H9 (cell line): ENCODE measurements at regions not wholly inside any gene's neighbourhood (a gene's known extent, or its start where the extent isn't known, plus 50 kb on each side); places are given as distances from the start of the nearest gene placed in this dataset.

Source experiments
- DNase-seq: peaks from one replicate; pipeline ENCODE4 v3.0.0-alpha.2; 2017
- H2AFZ ChIP-seq: one replicate; pipeline ENCODE4 v1.6.1; 2013; ENCODE audit warnings: mild to moderate bottlenecking, low read length, control low read depth, moderate library complexity
- H2AK5ac ChIP-seq: 2 replicates; pipeline ENCODE4 v1.6.1; 2013; ENCODE audit warnings: low read length, control low read depth, mixed read lengths; ENCODE audit not compliant: insufficient read length
- H2BK120ac ChIP-seq: one replicate; pipeline ENCODE4 v1.6.1; 2013; ENCODE audit warnings: low read depth, mild to moderate bottlenecking, low read length, control low read depth, inconsistent platforms; ENCODE audit not compliant: poor library complexity, severe bottlenecking
- H2BK12ac ChIP-seq: 2 replicates; pipeline ENCODE4 v1.6.1; 2013; ENCODE audit warnings: low read length, control low read depth, mixed read lengths, low read depth; ENCODE audit not compliant: insufficient read length
- H2BK15ac ChIP-seq: 2 replicates; pipeline ENCODE4 v1.6.1; 2013; ENCODE audit warnings: low read depth, low read length, control low read depth
- H2BK20ac ChIP-seq: one replicate; pipeline ENCODE4 v1.6.1; 2013; ENCODE audit warnings: low read depth, mild to moderate bottlenecking, low read length, control low read depth, inconsistent platforms; ENCODE audit not compliant: poor library complexity, severe bottlenecking
- H2BK5ac ChIP-seq: 2 replicates; pipeline ENCODE4 v1.6.1; 2013; ENCODE audit warnings: low read length, control low read depth, mixed read lengths; ENCODE audit not compliant: insufficient read length
- H3K14ac ChIP-seq: 2 replicates; pipeline ENCODE4 v1.6.1; 2013; ENCODE audit warnings: low read length, control low read depth; ENCODE audit not compliant: insufficient read depth
- H3K18ac ChIP-seq: 2 replicates; pipeline ENCODE4 v1.6.1; 2013; ENCODE audit warnings: low read depth, mild to moderate bottlenecking, mixed read lengths, low read length, control low read depth; ENCODE audit not compliant: insufficient read length
- H3K23ac ChIP-seq: 2 replicates; pipeline ENCODE4 v1.6.1; 2013; ENCODE audit warnings: low read length, control low read depth, mixed read lengths, low read depth; ENCODE audit not compliant: insufficient read length
- H3K23me2 ChIP-seq: 2 replicates; pipeline ENCODE4 v1.6.1; 2013; ENCODE audit warnings: low read depth, mild to moderate bottlenecking, mixed read lengths, low read length, control low read depth; ENCODE audit not compliant: insufficient read length, poor library complexity, severe bottlenecking
- H3K27ac ChIP-seq: 2 replicates; pipeline ENCODE4 v1.5.1; 2013; ENCODE audit warnings: low read length, control low read depth, mixed read lengths, low read depth; ENCODE audit not compliant: insufficient read length
- H3K27me3 ChIP-seq: 2 replicates; pipeline ENCODE4 v1.6.1; 2013; ENCODE audit warnings: low read length, control low read depth, inconsistent platforms; ENCODE audit not compliant: insufficient read depth
- H3K4ac ChIP-seq: 2 replicates; pipeline ENCODE4 v1.6.1; 2013; ENCODE audit warnings: low read depth, mild to moderate bottlenecking, control low read depth, inconsistent platforms, low read length, moderate library complexity
- H3K4me1 ChIP-seq: 2 replicates; pipeline ENCODE4 v1.6.1; 2013; ENCODE audit warnings: low read length, control low read depth, inconsistent platforms; ENCODE audit not compliant: insufficient read depth
- H3K4me2 ChIP-seq: 2 replicates; pipeline ENCODE4 v1.6.1; 2013; ENCODE audit warnings: low read length, control low read depth, mixed read lengths; ENCODE audit not compliant: insufficient read length, insufficient read depth
- H3K56ac ChIP-seq: 2 replicates; pipeline ENCODE4 v1.6.1; 2013; ENCODE audit warnings: low read depth, mild to moderate bottlenecking, mixed read lengths, low read length, control low read depth; ENCODE audit not compliant: insufficient read length
- H3K79me1 ChIP-seq: 2 replicates; pipeline ENCODE4 v1.6.1; 2013; ENCODE audit warnings: low read depth, mild to moderate bottlenecking, moderate library complexity, low read length, control low read depth, inconsistent platforms; ENCODE audit not compliant: insufficient read depth, poor library complexity, severe bottlenecking
- H3K79me2 ChIP-seq: 2 replicates; pipeline ENCODE4 v1.6.1; 2013; ENCODE audit warnings: low read length, control low read depth, inconsistent platforms; ENCODE audit not compliant: insufficient read depth
- H3K9ac ChIP-seq: 2 replicates; pipeline ENCODE4 v1.6.1; 2013; ENCODE audit warnings: low read length, control low read depth, mixed read lengths; ENCODE audit not compliant: insufficient read length; ENCODE audit errors: extremely low read depth
- H3K9me3 ChIP-seq: one replicate; pipeline ENCODE4 v1.6.1; 2013; ENCODE audit warnings: low read depth, low read length, inconsistent platforms; ENCODE audit not compliant: control insufficient read depth
- H3T11ph ChIP-seq: one replicate; pipeline ENCODE4 v1.6.1; 2013; ENCODE audit warnings: mild to moderate bottlenecking, low read length, control low read depth, inconsistent platforms
- H4K20me1 ChIP-seq: one replicate; pipeline ENCODE4 v1.6.1; 2013; ENCODE audit not compliant: control insufficient read depth, insufficient read length, insufficient read depth
- H4K5ac ChIP-seq: 2 replicates; pipeline ENCODE4 v1.6.1; 2013; ENCODE audit warnings: low read depth, mild to moderate bottlenecking, mixed read lengths, low read length, control low read depth; ENCODE audit not compliant: insufficient read length
- H4K8ac ChIP-seq: replicated peaks from 2 replicates; pipeline ENCODE4 v1.6.1; 2013; ENCODE audit warnings: low read length, control low read depth, mixed read lengths, low read depth; ENCODE audit not compliant: insufficient read length
- H4K91ac ChIP-seq: 2 replicates; pipeline ENCODE4 v1.6.1; 2013; ENCODE audit warnings: low read depth, mild to moderate bottlenecking, moderate library complexity, mixed read lengths, low read length, control low read depth; ENCODE audit not compliant: insufficient read length
- H3K27ac Mint-ChIP-seq, 3 experiments: 2 replicates in 2 of 3; 3 replicates in 1 of 3; pipeline ENCODE4 v1.8.0; 2020 to 2021; ENCODE audit warnings: mixed read lengths in 3 of 3, mild to moderate bottlenecking in 1 of 3, moderate library complexity in 1 of 3
- H3K27me3 Mint-ChIP-seq: 2 replicates; pipeline ENCODE4 v1.8.0; 2021; ENCODE audit warnings: low read depth, mild to moderate bottlenecking, moderate library complexity, mixed read lengths
- H3K36me3 Mint-ChIP-seq, 3 experiments: 2 replicates in 2 of 3; 3 replicates in 1 of 3; pipeline ENCODE4 v1.8.0; 2020 to 2021; ENCODE audit warnings: low read depth in 3 of 3, mixed read lengths in 3 of 3; ENCODE audit not compliant: insufficient read depth in 1 of 3
- H3K4me1 Mint-ChIP-seq, 2 experiments: 2 replicates each; pipeline ENCODE4 v1.8.0; 2020; ENCODE audit warnings: mixed read lengths in 2 of 2
- H3K4me3 Mint-ChIP-seq, 2 experiments: 2 replicates in 1 of 2; 3 replicates in 1 of 2; pipeline ENCODE4 v1.8.0; 2020 to 2021; ENCODE audit warnings: mild to moderate bottlenecking in 2 of 2, mixed read lengths in 2 of 2, moderate library complexity in 1 of 2
- H3K9me3 Mint-ChIP-seq, 2 experiments: 2 replicates in 1 of 2; 3 replicates in 1 of 2; pipeline ENCODE4 v1.8.0; 2020; ENCODE audit warnings: mild to moderate bottlenecking in 2 of 2, mixed read lengths in 2 of 2, moderate library complexity in 1 of 2
- CTCF ChIP-seq: fragments of 200-600 bp; sonication (generic); conservative IDR thresholded peaks from 3 replicates; pipeline ENCODE4 v1.8.0; 2021; ENCODE audit warnings: antibody characterized with exemption, mild to moderate bottlenecking
- WGBS: extraction: QIAGEN DNeasy Blood & Tissue Kit; methylation state at CpG from one replicate; pipeline ENCODE4 v1.1.7; 2013; ENCODE audit warnings: missing lambda C conversion rate, low lambda C conversion rate, mixed read lengths; ENCODE audit not compliant: insufficient read length; ENCODE audit errors: extremely low coverage; 5-methylcytosine and 5-hydroxymethylcytosine counted together

- Histone ChIP-seq H3K14ac (no peak overlapping the region), H3K56ac (no peak overlapping the region), H3K79me2 (no peaks in the 10 kb centered on the region), H3K4ac (no peak overlapping the region), H3K9ac (no peak overlapping the region), H2BK20ac (no peak overlapping the region), H3K79me1 (no peaks in the 10 kb centered on the region), H4K8ac (no peak overlapping the region), H3K23me2 (no peaks in the 10 kb centered on the region), H2BK5ac (no peak overlapping the region), H4K91ac (no peak overlapping the region), H2BK120ac (no peak overlapping the region), H3K27ac (no peak overlapping the region), H2BK15ac (no peak overlapping the region), H3K4me1 (no peaks in the 10 kb centered on the region), H4K20me1 (no peaks in the 10 kb centered on the region), H3K23ac (no peak overlapping the region), H2AFZ (no peak overlapping the region), H3K4me2 (no peak overlapping the region), H4K5ac (no peak overlapping the region), H3K9me3 (no peaks in the 10 kb centered on the region), H2BK12ac (no peak overlapping the region), H2AK5ac (no peak overlapping the region), H3T11ph (no peak overlapping the region), H3K27me3 (0 out of 2 replicates have a peak, but pooled peaks cover 2% of the 10 kb centered on the region), H3K18ac (no peak overlapping the region)
- TF ChIP-seq CTCF = no peak
- H3K4me1 Mint-ChIP-seq = peaks cover 1 to 2% of the 10 kb centered on the region in 2 experiments
- peaks cover 0 to 6% of the 10 kb centered on the region in 2 experiments; a peak in 1 of 5 replicates for H3K9me3 Mint-ChIP-seq
- H3K27ac Mint-ChIP-seq = no peak overlapping the region
- H3K4me3 Mint-ChIP-seq = no peak overlapping the region
- WGBS = no CpG with 5 or more reads among the region's 15 CpGs
- 0 out of 7 replicates have a peak, but pooled peaks cover 0 to 6% (median 0%) of the 10 kb centered on the region in 3 experiments for H3K36me3 Mint-ChIP-seq
- no peak for DNase-seq
- peaks cover 3% of the 10 kb centered on the region; the same call in 1 of the 2 replicates for H3K27me3 Mint-ChIP-seq
Observed at GRCh38 chr10:98326621-98327027, 58.6 kb upstream of the LOXL4 start.
